A673 (cell line): ENCODE measurements at regions not wholly inside any gene's neighbourhood (a gene's known extent, or its start where the extent isn't known, plus 50 kb on each side); places are given as distances from the start of the nearest gene placed in this dataset.
"Not testable (repeated sequence)": the region's sequence is repeated elsewhere in the genome, so short reads cannot be mapped to it uniquely, and the experiment has no call there.

Source experiments
- BruUV-seq: library from RNA; stranded (reverse); fragments of 400-500 nt; replicated peaks from 2 replicates; lab custom pipeline; 2021; lab: Mats Ljungman, UMichigan
- CTCF ChIA-PET: fragments of 300-600 bp; sonication (Branson Sonifier 250); formaldehyde crosslinking; loops from one replicate; lab custom pipeline; 2022; ENCODE audit warnings: antibody characterized with exemption; lab: Charles Lee
- POLR2A ChIA-PET: fragments of 300-600 bp; sonication (Branson Sonifier 250); formaldehyde crosslinking; loops from one replicate; lab custom pipeline; 2022; ENCODE audit warnings: antibody characterized with exemption; ENCODE audit not compliant: low non-redundant PET; lab: Charles Lee
- DNase-seq: peaks from one replicate; pipeline ENCODE4 v3.0.0-alpha.2; 2015; ENCODE audit warnings: low spot score
- H3K27ac ChIP-seq: fragments of 200-600 bp; sonication (generic); 2 replicates; pipeline ENCODE4 v1.5.1; 2016; ENCODE audit warnings: mixed run types, low read depth, mild to moderate bottlenecking, mixed read lengths, antibody characterized with exemption, low read length; ENCODE audit not compliant: poor library complexity, severe bottlenecking
- H3K27me3 ChIP-seq: fragments of 200-600 bp; sonication (generic); replicated peaks from 2 replicates; pipeline ENCODE4 v1.6.1; 2017; ENCODE audit warnings: mixed run types, low read depth, mild to moderate bottlenecking, mixed read lengths, antibody characterized with exemption, low read length; ENCODE audit not compliant: insufficient read depth, poor library complexity
- H3K36me3 ChIP-seq: fragments of 200-600 bp; sonication (generic); 2 replicates; pipeline ENCODE4 v1.6.1; 2016; ENCODE audit warnings: mixed run types, mild to moderate bottlenecking, mixed read lengths, antibody characterized with exemption, low read length; ENCODE audit not compliant: insufficient read depth, poor library complexity, severe bottlenecking
- H3K4me1 ChIP-seq: fragments of 200-600 bp; sonication (generic); 2 replicates; pipeline ENCODE4 v1.6.1; 2017; ENCODE audit warnings: mixed run types, mild to moderate bottlenecking, mixed read lengths, antibody characterized with exemption, low read length; ENCODE audit not compliant: insufficient read depth, poor library complexity, severe bottlenecking
- H3K4me3 ChIP-seq: fragments of 200-600 bp; sonication (generic); 2 replicates; pipeline ENCODE4 v1.5.1; 2016; ENCODE audit warnings: low read depth, mixed run types, mild to moderate bottlenecking, mixed read lengths, low read length; ENCODE audit not compliant: poor library complexity, severe bottlenecking
- H3K9me3 ChIP-seq: fragments of 200-600 bp; sonication (generic); 2 replicates; pipeline ENCODE4 v1.6.1; 2016; ENCODE audit warnings: mixed run types, low read depth, mild to moderate bottlenecking, mixed read lengths, antibody characterized with exemption, low read length; ENCODE audit not compliant: poor library complexity, severe bottlenecking
- EZH2 ChIP-seq: fragments of 200-600 bp; sonication (generic); IDR thresholded peaks from 2 replicates; pipeline ENCODE4 v1.6.1; 2017; ENCODE audit warnings: borderline replicate concordance, low read depth, mild to moderate bottlenecking, mixed read lengths, antibody characterized with exemption, low read length; ENCODE audit not compliant: poor library complexity, severe bottlenecking
- intact Hi-C: fragments of 100-400 bp; cut with micrococcal nuclease; formaldehyde crosslinking; loops from one replicate; pipeline ENCODE4 v1.10.0; 2022; ENCODE audit not compliant: unreplicated experiment
- TF ChIP-seq, protein P1 (sequence below): fragments of 300-800, 200-600 bp; sonication (generic); conservative IDR thresholded peaks from 2 replicates; pipeline ENCODE4 v1.5.1; 2017; ENCODE audit warnings: low read depth, mild to moderate bottlenecking, antibody characterized with exemption, low read length, moderate library complexity, mixed read lengths

DNA sequence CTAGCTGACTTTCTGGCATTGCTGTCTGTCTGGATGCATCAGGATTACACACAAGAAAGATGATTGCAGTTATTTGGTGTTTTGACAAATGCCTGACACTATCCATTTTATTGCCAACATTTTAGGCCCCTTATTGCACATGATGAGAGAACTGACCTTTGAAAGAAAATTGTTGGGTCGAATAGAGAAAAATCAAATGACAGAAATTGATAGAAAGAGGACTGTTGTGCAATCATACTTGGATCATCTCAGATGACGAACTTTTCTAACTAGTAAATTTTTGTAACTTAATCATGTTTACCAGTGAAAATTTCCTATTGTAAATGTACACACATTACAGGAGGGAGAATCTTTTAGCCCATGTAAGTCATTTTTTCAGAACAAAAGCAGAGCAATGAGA, 251.5 kb upstream of the USP15 start:
- Histone ChIP-seq H3K27ac (no peak overlapping the region), H3K27me3 (no peaks in the 10 kb centered on the region), H3K4me1 (peaks cover 7% of the 10 kb centered on the region), H3K9me3 (no peaks in the 10 kb centered on the region), H3K36me3 (no peaks in the 10 kb centered on the region), H3K4me3 (no peak overlapping the region)
- intact Hi-C loops, result loop anchor here (5.0 to 10.0 kb wide), 2 partner anchors 116 to 179 kb away; no protein-coding TSS in a partner anchor
- no peak for DNase-seq
- no TSS peak for BruUV-seq
- POLR2A ChIA-PET, result no interaction called here
- TF ChIP-seq EZH2, result no peak
- TF ChIP-seq, protein P1, sequence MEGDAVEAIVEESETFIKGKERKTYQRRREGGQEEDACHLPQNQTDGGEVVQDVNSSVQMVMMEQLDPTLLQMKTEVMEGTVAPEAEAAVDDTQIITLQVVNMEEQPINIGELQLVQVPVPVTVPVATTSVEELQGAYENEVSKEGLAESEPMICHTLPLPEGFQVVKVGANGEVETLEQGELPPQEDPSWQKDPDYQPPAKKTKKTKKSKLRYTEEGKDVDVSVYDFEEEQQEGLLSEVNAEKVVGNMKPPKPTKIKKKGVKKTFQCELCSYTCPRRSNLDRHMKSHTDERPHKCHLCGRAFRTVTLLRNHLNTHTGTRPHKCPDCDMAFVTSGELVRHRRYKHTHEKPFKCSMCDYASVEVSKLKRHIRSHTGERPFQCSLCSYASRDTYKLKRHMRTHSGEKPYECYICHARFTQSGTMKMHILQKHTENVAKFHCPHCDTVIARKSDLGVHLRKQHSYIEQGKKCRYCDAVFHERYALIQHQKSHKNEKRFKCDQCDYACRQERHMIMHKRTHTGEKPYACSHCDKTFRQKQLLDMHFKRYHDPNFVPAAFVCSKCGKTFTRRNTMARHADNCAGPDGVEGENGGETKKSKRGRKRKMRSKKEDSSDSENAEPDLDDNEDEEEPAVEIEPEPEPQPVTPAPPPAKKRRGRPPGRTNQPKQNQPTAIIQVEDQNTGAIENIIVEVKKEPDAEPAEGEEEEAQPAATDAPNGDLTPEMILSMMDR, result no peak
- CTCF ChIA-PET, result no interaction called here

DNA sequence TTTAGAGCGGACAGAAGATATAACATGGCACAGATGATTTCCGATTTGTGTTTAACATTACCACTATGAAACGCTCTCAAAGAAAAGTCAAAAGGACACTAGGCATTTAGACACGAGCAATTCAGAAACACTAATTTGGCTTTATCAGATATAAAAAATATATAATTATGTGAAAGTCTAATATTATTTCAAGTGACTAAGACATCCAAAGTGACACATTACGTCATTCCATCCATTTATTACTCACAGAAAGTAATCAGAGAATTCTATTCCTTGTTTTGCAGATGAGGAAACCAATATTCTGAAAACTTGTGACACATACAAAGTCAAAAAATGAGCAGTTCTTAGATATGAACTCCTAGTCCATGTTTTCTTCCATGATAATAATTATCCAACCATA, 250.8 kb upstream of the USP15 start:
- BruUV-seq, result no TSS peak
- no peaks in the 10 kb centered on the region for H3K36me3 ChIP-seq
- CTCF ChIA-PET, result no interaction called here
- H3K4me1 ChIP-seq, result peaks cover 7% of the 10 kb centered on the region
- H3K27ac ChIP-seq, result no peak overlapping the region
- no peaks in the 10 kb centered on the region for H3K27me3 ChIP-seq
- POLR2A ChIA-PET, result no interaction called here
- no peak for DNase-seq
- TF ChIP-seq EZH2, result no peak
- TF ChIP-seq, protein P1, result no peak
- no peaks in the 10 kb centered on the region for H3K9me3 ChIP-seq
- no peak overlapping the region for H3K4me3 ChIP-seq
- intact Hi-C loops, result loop anchor here (5.0 to 10.0 kb wide), 2 partner anchors 115 to 178 kb away; no protein-coding TSS in a partner anchor

DNA sequence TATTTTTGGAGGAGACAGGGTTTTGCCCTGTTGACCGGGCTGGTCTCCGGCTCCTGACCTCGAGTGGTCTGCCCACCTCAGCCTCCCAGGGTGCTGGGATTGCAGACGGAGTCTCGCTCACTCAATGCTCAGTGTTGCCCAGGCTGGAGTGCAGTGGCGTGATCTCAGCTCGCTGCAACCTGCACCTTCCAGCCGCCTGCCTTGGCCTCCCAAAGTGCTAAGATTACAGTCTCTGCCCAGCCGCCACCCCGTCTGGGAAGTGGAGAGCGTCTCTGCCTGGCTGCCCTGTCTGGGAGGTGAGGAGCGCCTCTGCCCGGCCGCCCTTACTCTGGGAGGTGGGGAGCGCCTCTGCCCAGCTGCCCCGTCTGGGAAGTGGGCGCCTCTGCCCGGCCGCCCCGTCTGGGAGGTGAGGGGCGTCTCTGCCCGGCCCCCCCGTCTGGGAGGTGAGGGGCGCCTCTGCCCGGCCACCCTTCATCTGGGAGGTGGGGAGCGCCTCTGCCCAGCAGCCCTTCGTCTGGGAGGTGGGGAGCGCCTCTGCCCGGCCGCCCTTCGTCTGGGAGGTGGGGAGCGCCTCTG, 249.8 kb upstream of the USP15 start:
- H3K27ac ChIP-seq, POLR2A ChIA-PET, H3K9me3 ChIP-seq, intact Hi-C loops, BruUV-seq, CTCF ChIA-PET, H3K36me3 ChIP-seq, H3K4me3 ChIP-seq, DNase-seq, H3K4me1 ChIP-seq, H3K27me3 ChIP-seq: not testable (repeated sequence)

DNA sequence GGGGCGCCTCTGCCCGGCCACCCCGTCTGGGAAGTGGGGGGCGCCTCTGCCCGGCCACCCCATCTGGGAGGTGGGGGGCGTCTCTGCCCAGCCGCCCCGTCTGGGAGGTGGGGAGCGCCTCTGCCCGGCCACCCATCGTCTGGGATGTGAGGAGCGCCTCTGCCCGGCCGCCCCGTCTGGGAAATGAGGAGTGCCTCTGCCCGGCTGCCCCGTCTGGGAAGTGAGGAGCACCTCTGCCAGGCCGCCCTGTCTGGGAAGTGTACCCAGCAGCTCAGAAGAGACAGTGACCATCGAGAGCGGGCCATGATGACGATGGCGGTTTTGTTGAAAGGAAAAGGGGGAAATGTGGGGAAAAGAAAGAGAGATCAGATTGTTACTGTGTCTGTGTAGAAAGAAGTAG, 249.2 kb upstream of the USP15 start:
- H3K9me3 ChIP-seq, H3K27me3 ChIP-seq, POLR2A ChIA-PET, H3K4me1 ChIP-seq, H3K27ac ChIP-seq, intact Hi-C loops, H3K4me3 ChIP-seq, BruUV-seq, DNase-seq, H3K36me3 ChIP-seq, CTCF ChIA-PET: not testable (repeated sequence)
